Spleen (tissue), 7 donors: ENCODE measurements at regions not wholly inside any gene's neighbourhood (a gene's known extent, or its start where the extent isn't known, plus 50 kb on each side); places are given as distances from the start of the nearest gene placed in this dataset.

ENCODE experiments used
- CTCF ChIP-seq, 11 experiments: fragments of 200-600 bp in 7 of 11; fragments of 450-650 bp in 4 of 11; sonication (generic) in 4 of 11; IDR thresholded peaks in 8 of 11; conservative IDR thresholded peaks in 3 of 11; 1 replicate in 7 of 11; 2 replicates in 4 of 11; pipeline versions ENCODE4 v1.4.0 to v1.8.0; 2016 to 2021; ENCODE audit warnings: antibody characterized with exemption in 11 of 11, inconsistent platforms in 4 of 11, mild to moderate bottlenecking in 1 of 11
- POLR2A ChIP-seq, 3 donors: fragments of 450-650 bp; IDR thresholded peaks; one replicate each; pipeline ENCODE4 v1.5.1; 2017; ENCODE audit warnings: antibody characterized with exemption in 3 of 3, mild to moderate bottlenecking in 1 of 3
- POLR2AphosphoS5 ChIP-seq, 3 donors: sonication (generic); formaldehyde crosslinking; IDR thresholded peaks; one replicate each; pipeline ENCODE4 v1.5.1; 2017; ENCODE audit warnings: antibody characterized with exemption in 3 of 3
- donor health status: DM: no; HTN: no; CAD: no; lungs with moderate emphysema.
- donor health status: DM: no; HTN: no; CAD: no.
- donor health status: DM: no; HTN: no; CAD: no.

GRCh38 chrX:5490786-5491563 lies 737.7 kb downstream of the NLGN4X start:
- TF ChIP-seq CTCF (IDR thresholded peaks at IDR 0.05 in 8 of 11, conservative IDR thresholded peaks at IDR 0.05 in 3 of 11) (no peak), POLR2A (IDR thresholded peaks at IDR 0.05) (no peak), POLR2AphosphoS5 (IDR thresholded peaks at IDR 0.05) (no peak)
